Adipocyte (in vitro differentiated cells): ENCODE measurements at regions not wholly inside any gene's neighbourhood (a gene's known extent, or its start where the extent isn't known, plus 50 kb on each side); places are given as distances from the start of the nearest gene placed in this dataset.

ENCODE experiments used
- DNase-seq: peaks from one replicate; pipeline ENCODE4 v3.0.0-alpha.2; 2015; ENCODE audit warnings: low read depth
- H3K27me3 ChIP-seq: replicated peaks from 2 replicates; pipeline ENCODE4 v1.7.0; 2013; ENCODE audit warnings: mild to moderate bottlenecking, low read length, moderate library complexity; ENCODE audit not compliant: control insufficient read depth, insufficient read depth
- H3K36me3 ChIP-seq: 2 replicates; pipeline ENCODE4 v1.7.0; 2013; ENCODE audit warnings: low read length, mild to moderate bottlenecking, moderate library complexity; ENCODE audit not compliant: control insufficient read depth, insufficient read depth, severe bottlenecking
- H3K4me1 ChIP-seq: 2 replicates; pipeline ENCODE4 v1.7.0; 2013; ENCODE audit warnings: mild to moderate bottlenecking, low read length, moderate library complexity; ENCODE audit not compliant: control insufficient read depth, insufficient read depth
- H3K4me3 ChIP-seq: 2 replicates; pipeline ENCODE4 v1.7.0; 2013; ENCODE audit warnings: mild to moderate bottlenecking, low read length, moderate library complexity
- H3K9ac ChIP-seq: 2 replicates; pipeline ENCODE4 v1.7.0; 2013; ENCODE audit warnings: mild to moderate bottlenecking, low read length, moderate library complexity
- H3K9me3 ChIP-seq: 2 replicates; pipeline ENCODE4 v1.7.0; 2013; ENCODE audit warnings: mild to moderate bottlenecking, low read length, moderate library complexity; ENCODE audit not compliant: control insufficient read depth

- no peaks in the 10 kb centered on the region for H3K4me1 ChIP-seq
- no peak for DNase-seq
- H3K4me3 ChIP-seq = no peak overlapping the region
- no peaks in the 10 kb centered on the region for H3K36me3 ChIP-seq
- H3K9ac ChIP-seq = no peak overlapping the region
- H3K27me3 ChIP-seq = peaks cover 20% of the 10 kb centered on the region
- no peaks in the 10 kb centered on the region for H3K9me3 ChIP-seq
Observed at GRCh38 chr1:36732015-36732356, 249.3 kb upstream of the CSF3R start.

GRCh38 chr1:36731226-36732014 lies 248.7 kb upstream of the CSF3R start:
- Histone ChIP-seq H3K4me3 (no peak overlapping the region), H3K9me3 (no peaks in the 10 kb centered on the region), H3K36me3 (no peaks in the 10 kb centered on the region), H3K4me1 (no peaks in the 10 kb centered on the region), H3K27me3 (peaks cover 15% of the 10 kb centered on the region), H3K9ac (no peak overlapping the region)
- no peak for DNase-seq

GRCh38 chr1:36730599-36730998 lies 247.9 kb upstream of the CSF3R start:
- H3K4me3 ChIP-seq = no peak overlapping the region
- DNase-seq = no peak
- no peaks in the 10 kb centered on the region for H3K36me3 ChIP-seq
- H3K9me3 ChIP-seq = no peaks in the 10 kb centered on the region
- H3K4me1 ChIP-seq = no peaks in the 10 kb centered on the region
- H3K27me3 ChIP-seq = peaks cover 14% of the 10 kb centered on the region
- no peak overlapping the region for H3K9ac ChIP-seq

GRCh38 chr1:36729716-36730510 lies 247.2 kb upstream of the CSF3R start:
- no peaks in the 10 kb centered on the region for H3K36me3 ChIP-seq
- no peak overlapping the region for H3K9ac ChIP-seq
- no peak overlapping the region for H3K4me3 ChIP-seq
- peaks cover 11% of the 10 kb centered on the region for H3K27me3 ChIP-seq
- DNase-seq = no peak
- H3K9me3 ChIP-seq = no peaks in the 10 kb centered on the region
- no peaks in the 10 kb centered on the region for H3K4me1 ChIP-seq

GRCh38 chr1:36729289-36729688 lies 246.6 kb upstream of the CSF3R start:
- H3K36me3 ChIP-seq = no peaks in the 10 kb centered on the region
- no peaks in the 10 kb centered on the region for H3K9me3 ChIP-seq
- DNase-seq = no peak
- peaks cover 5% of the 10 kb centered on the region for H3K27me3 ChIP-seq
- H3K9ac ChIP-seq = no peak overlapping the region
- no peaks in the 10 kb centered on the region for H3K4me1 ChIP-seq
- H3K4me3 ChIP-seq = no peak overlapping the region

- H3K9me3 ChIP-seq = no peaks in the 10 kb centered on the region
- no peak for DNase-seq
- H3K9ac ChIP-seq = no peak overlapping the region
- H3K4me3 ChIP-seq = no peak overlapping the region
- H3K36me3 ChIP-seq = no peaks in the 10 kb centered on the region
- H3K4me1 ChIP-seq = no peaks in the 10 kb centered on the region
- H3K27me3 ChIP-seq = peaks cover 3% of the 10 kb centered on the region
Observed at GRCh38 chr1:36728846-36729245, 246.1 kb upstream of the CSF3R start.

- Histone ChIP-seq H3K4me1 (peaks cover 5% of the 10 kb centered on the region), H3K36me3 (no peaks in the 10 kb centered on the region), H3K4me3 (no peak overlapping the region), H3K9me3 (no peaks in the 10 kb centered on the region), H3K9ac (no peak overlapping the region), H3K27me3 (peaks cover 4% of the 10 kb centered on the region)
- no peak for DNase-seq
Observed at GRCh38 chr1:36728051-36728450, 245.3 kb upstream of the CSF3R start.

- no peak for DNase-seq
- H3K27me3 ChIP-seq = peaks cover 21% of the 10 kb centered on the region
Observed at GRCh38 chr1:36725151-36725550, 242.4 kb upstream of the CSF3R start.

GRCh38 chr1:36723813-36724212 lies 241.1 kb upstream of the CSF3R start:
- H3K9me3 ChIP-seq = no peaks in the 10 kb centered on the region
- DNase-seq = no peak
- H3K9ac ChIP-seq = no peak overlapping the region
- peaks cover 30% of the 10 kb centered on the region for H3K27me3 ChIP-seq
- no peak overlapping the region for H3K4me3 ChIP-seq
- H3K4me1 ChIP-seq = peaks cover 5% of the 10 kb centered on the region
- H3K36me3 ChIP-seq = no peaks in the 10 kb centered on the region

More at GRCh38 chr1:36725151-36725550, 242.4 kb upstream of the CSF3R start:
- Histone ChIP-seq H3K4me3 (no peak overlapping the region), H3K4me1 (peaks cover 5% of the 10 kb centered on the region), H3K9ac (no peak overlapping the region), H3K36me3 (no peaks in the 10 kb centered on the region), H3K9me3 (no peaks in the 10 kb centered on the region)

- H3K9ac ChIP-seq = no peak overlapping the region
- H3K27me3 ChIP-seq = peaks cover 30% of the 10 kb centered on the region
- no peak overlapping the region for H3K4me3 ChIP-seq
- no peaks in the 10 kb centered on the region for H3K9me3 ChIP-seq
- H3K4me1 ChIP-seq = peaks cover 5% of the 10 kb centered on the region
- DNase-seq = no peak
- no peaks in the 10 kb centered on the region for H3K36me3 ChIP-seq
Observed at GRCh38 chr1:36722871-36723270, 240.2 kb upstream of the CSF3R start.

- Histone ChIP-seq H3K4me3 (no peak overlapping the region), H3K9me3 (no peaks in the 10 kb centered on the region), H3K9ac (no peak overlapping the region), H3K36me3 (no peaks in the 10 kb centered on the region), H3K27me3 (peaks cover 30% of the 10 kb centered on the region), H3K4me1 (peaks cover 5% of the 10 kb centered on the region)
- no peak for DNase-seq
Observed at GRCh38 chr1:36721261-36721660, 238.5 kb upstream of the CSF3R start.
